ENCODE measurements at regions not wholly inside any gene's neighbourhood (a gene's known extent, or its start where the extent isn't known, plus 50 kb on each side); places are given as distances from the start of the nearest gene placed in this dataset.
A peak's percentile ranks its signal among the peaks of the same experiment; 100 is the strongest.

- no peak for DNase-seq
Observed at GRCh38 chr7:115552766-115553165, 477.8 kb downstream of the TFEC start.

- DNase-seq: no peak
Observed at GRCh38 chr7:115549910-115550309, 480.7 kb downstream of the TFEC start.

- DNase-seq: peak; percentile 19
Observed at GRCh38 chr7:115548756-115549155, 481.8 kb downstream of the TFEC start.

GRCh38 chr7:115546790-115547189 is 483.8 kb downstream of the TFEC start:
- DNase-seq: peak; percentile 20

GRCh38 chr7:115533785-115534184 is 496.8 kb downstream of the TFEC start:
- no peak for DNase-seq

GRCh38 chr7:115526278-115526677 is 504.3 kb downstream of the TFEC start:
- no peak for DNase-seq

GRCh38 chr7:115522174-115522573 is 508.4 kb downstream of the TFEC start:
- no peak for DNase-seq

GRCh38 chr7:115516341-115516740 is 514.2 kb downstream of the TFEC start:
- DNase-seq: peak; percentile 62

GRCh38 chr7:115511330-115511729 is 519.2 kb downstream of the TFEC start:
- no peak for DNase-seq

GRCh38 chr7:115505136-115505535 is 525.4 kb downstream of the TFEC start:
- no peak for DNase-seq

GRCh38 chr7:115499956-115500355 is 530.6 kb downstream of the TFEC start:
- peak; percentile 48 for DNase-seq

- no peak for DNase-seq
Observed at GRCh38 chr7:115496006-115496405, 534.6 kb downstream of the TFEC start.

GRCh38 chr7:115494529-115495147 is 535.9 kb downstream of the TFEC start:
- DNase-seq: no peak

GRCh38 chr7:115493381-115493780 is 537.2 kb downstream of the TFEC start:
- no peak for DNase-seq

- no peak for DNase-seq
Observed at GRCh38 chr7:115491744-115492380, 538.7 kb downstream of the TFEC start.

GRCh38 chr7:115479448-115479847 is 551.1 kb downstream of the TFEC start:
- no peak for DNase-seq

GRCh38 chr7:115478426-115478825 is 552.1 kb downstream of the TFEC start:
- DNase-seq: peak; percentile 62

GRCh38 chr7:115477193-115477651 is 553.3 kb downstream of the TFEC start:
- peak; percentile 49 for DNase-seq

- no peak for DNase-seq
Observed at GRCh38 chr7:115476671-115477181, 553.8 kb downstream of the TFEC start.

- DNase-seq: no peak
Observed at GRCh38 chr7:115475761-115476385, 554.0 kb downstream of the MDFIC start.

GRCh38 chr7:115475206-115475605 is 553.3 kb downstream of the MDFIC start:
- no peak for DNase-seq

GRCh38 chr7:115474137-115474536 is 552.2 kb downstream of the MDFIC start:
- DNase-seq: no peak

- no peak for DNase-seq
Observed at GRCh38 chr7:115471891-115472290, 550.0 kb downstream of the MDFIC start.

Measured in fibroblast of skin of scalp (primary cell).